ENCODE measurements at regions not wholly inside any gene's neighbourhood (a gene's known extent, or its start where the extent isn't known, plus 50 kb on each side); places are given as distances from the start of the nearest gene placed in this dataset.
"Not testable (repeated sequence)": the region's sequence is repeated elsewhere in the genome, so short reads cannot be mapped to it uniquely, and the experiment has no call there.

DNA sequence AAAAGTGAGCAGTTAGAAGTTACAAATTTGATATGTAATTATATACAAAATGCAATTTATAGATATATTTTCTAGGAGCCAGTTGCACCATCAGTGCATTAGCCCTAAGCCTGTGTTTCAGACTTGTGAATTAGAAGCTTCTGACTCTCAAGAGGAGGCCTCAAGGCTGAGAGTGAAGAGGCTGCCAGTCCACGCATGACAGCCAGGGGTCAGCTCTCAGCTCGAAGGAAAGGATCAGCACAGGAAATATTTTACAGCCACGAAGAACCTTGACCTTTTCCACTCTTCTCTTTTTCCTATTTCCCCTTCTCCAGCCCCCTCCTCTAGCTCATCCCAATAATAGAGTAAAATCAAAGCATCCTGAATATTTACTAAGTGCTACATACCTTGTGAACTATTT is 642.4 kb downstream of the TRIML1 start:
- Histone ChIP-seq H3K27me3 (no peaks in the 10 kb centered on the region), H3K4me3 (ENCODE audit: low read depth, low read length) (no peak overlapping the region), H3K4me1 (no peaks in the 10 kb centered on the region), H3K9me3 (no peaks in the 10 kb centered on the region), H3K36me3 (no peaks in the 10 kb centered on the region)
- peak; percentile 28 for DNase-seq
- peak; percentile 58 for TF ChIP-seq CTCF (IDR thresholded peaks at IDR 0.05; ENCODE audit: low read depth, low read length)

DNA sequence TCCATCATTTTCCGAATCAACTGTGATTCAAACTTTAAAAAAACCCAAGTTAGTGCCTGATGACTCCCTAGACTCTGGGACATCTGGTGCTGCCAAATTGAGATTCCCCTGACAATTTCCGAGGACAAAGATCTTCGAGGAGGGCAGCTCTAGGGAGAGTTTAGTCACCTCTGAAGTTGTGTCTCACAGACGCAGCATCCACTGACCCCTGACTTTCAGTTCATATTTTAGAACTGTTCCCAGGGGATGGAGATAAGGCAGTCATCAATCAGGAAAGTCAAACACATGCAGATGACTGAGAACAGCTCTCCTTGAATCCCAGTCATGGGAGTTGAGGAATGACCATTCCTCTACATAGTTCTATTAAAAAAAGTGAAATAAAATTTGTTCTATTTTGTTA is 643.9 kb downstream of the TRIML1 start:
- Histone ChIP-seq H3K27me3 (no peaks in the 10 kb centered on the region), H3K9me3 (no peaks in the 10 kb centered on the region), H3K36me3 (no peaks in the 10 kb centered on the region)

DNA sequence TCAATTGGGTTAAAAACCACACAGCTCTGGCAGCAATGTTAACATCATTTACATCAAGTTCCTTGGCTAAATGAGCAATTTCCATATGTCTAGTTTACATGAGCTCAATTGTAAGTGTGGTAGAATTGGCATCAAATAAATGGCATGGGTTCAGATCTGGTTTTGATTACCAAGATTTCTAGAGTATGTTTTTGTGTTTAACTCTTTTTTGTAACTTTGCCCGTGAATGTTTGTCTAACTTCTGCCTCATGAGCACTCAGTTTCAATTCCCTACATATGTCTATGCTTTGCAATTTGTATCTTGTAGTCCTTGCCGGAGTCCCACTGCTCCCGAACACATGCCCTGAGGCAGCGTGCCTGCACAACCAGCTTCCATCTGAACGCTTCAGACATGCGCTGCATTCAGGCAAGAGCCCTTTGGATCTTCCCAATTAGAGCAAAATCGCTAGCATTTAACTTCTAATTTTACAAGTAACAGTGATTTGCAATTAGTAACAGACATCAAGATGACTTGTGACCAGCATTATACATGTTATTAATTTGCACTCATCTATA is 644.4 kb downstream of the TRIML1 start:
- no peak overlapping the region for H3K4me3 ChIP-seq (ENCODE audit: low read depth, low read length)
- TF ChIP-seq CTCF (IDR thresholded peaks at IDR 0.05; ENCODE audit: low read depth, low read length), result no peak
- no peaks in the 10 kb centered on the region for H3K4me1 ChIP-seq
- H3K36me3 ChIP-seq, result no peaks in the 10 kb centered on the region
- peak; percentile 62 for DNase-seq
- no peaks in the 10 kb centered on the region for H3K27me3 ChIP-seq
- H3K9me3 ChIP-seq, result no peaks in the 10 kb centered on the region

More for the DNA sequence above, 643.9 kb downstream of the TRIML1 start:
- H3K4me3 ChIP-seq (ENCODE audit: low read depth, low read length), result no peak overlapping the region
- DNase-seq, result no peak
- no peak for TF ChIP-seq CTCF (IDR thresholded peaks at IDR 0.05; ENCODE audit: low read depth, low read length)
- no peaks in the 10 kb centered on the region for H3K4me1 ChIP-seq

DNA sequence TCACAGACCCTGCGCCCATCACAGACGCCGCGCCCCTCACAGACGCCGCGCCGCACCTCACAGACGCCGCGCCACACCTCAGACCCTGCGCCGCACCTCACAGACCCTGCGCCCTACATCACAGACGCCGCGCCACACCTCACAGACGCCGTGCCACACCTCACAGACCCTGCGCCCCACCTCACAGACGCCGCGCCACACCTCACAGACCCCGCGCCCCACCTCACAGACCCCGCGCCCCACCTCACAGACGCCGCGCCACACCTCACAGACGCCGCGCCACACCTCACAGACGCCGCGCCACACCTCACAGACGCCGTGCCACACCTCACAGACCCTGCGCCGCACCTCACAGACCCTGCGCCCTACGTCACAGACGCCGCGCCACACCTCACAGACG is 657.4 kb downstream of the TRIML1 start:
- not testable (repeated sequence) for H3K9me3 ChIP-seq; H3K36me3 ChIP-seq; H3K4me1 ChIP-seq; H3K27me3 ChIP-seq; H3K4me3 ChIP-seq (ENCODE audit: low read depth, low read length); DNase-seq

DNA sequence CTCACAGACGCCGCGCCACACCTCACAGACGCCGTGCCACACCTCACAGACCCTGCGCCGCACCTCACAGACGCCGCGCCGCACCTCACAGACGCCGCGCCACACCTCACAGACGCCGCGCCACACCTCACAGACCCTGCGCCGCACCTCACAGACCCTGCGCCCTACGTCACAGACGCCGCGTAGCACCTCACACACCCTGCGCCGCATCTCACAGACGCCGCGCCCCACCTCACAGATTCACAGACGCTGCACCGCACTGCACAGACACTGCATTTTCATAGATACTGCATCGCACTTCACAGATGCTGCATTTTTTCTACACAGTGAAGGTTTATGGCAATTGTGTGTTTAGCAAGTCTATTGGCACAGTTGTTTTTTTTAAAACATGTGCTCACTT is 657.8 kb downstream of the TRIML1 start:
- H3K27me3 ChIP-seq; H3K36me3 ChIP-seq; DNase-seq; H3K4me1 ChIP-seq; H3K9me3 ChIP-seq; H3K4me3 ChIP-seq (ENCODE audit: low read depth, low read length): not testable (repeated sequence)

- Histone ChIP-seq H3K9me3 (no peaks in the 10 kb centered on the region), H3K4me1 (no peaks in the 10 kb centered on the region), H3K4me3 (ENCODE audit: low read depth, low read length) (no peak overlapping the region), H3K36me3 (no peaks in the 10 kb centered on the region), H3K27me3 (no peaks in the 10 kb centered on the region)
- DNase-seq, result no peak
- no peak for TF ChIP-seq CTCF (IDR thresholded peaks at IDR 0.05; ENCODE audit: low read depth, low read length)
These were observed 665.6 kb downstream of the TRIML1 start for GRCh38 chr4:188804861-188805260.

GRCh38 chr4:188811121-188811520 is 671.9 kb downstream of the TRIML1 start:
- H3K4me1 ChIP-seq, result no peaks in the 10 kb centered on the region
- no peak for DNase-seq
- H3K9me3 ChIP-seq, result no peaks in the 10 kb centered on the region
- H3K4me3 ChIP-seq (ENCODE audit: low read depth, low read length), result no peak overlapping the region
- no peaks in the 10 kb centered on the region for H3K36me3 ChIP-seq
- no peak for TF ChIP-seq CTCF (IDR thresholded peaks at IDR 0.05; ENCODE audit: low read depth, low read length)
- H3K27me3 ChIP-seq, result no peaks in the 10 kb centered on the region
